Right atrium auricular region (tissue), 2 donors: ENCODE measurements at regions not wholly inside any gene's neighbourhood (a gene's known extent, or its start where the extent isn't known, plus 50 kb on each side); places are given as distances from the start of the nearest gene placed in this dataset.

Source experiments
- DNase-seq: peaks from one replicate; pipeline ENCODE4 v3.0.0-alpha.2; 2019; ENCODE audit warnings: low spot score
- H3K27ac ChIP-seq, 2 donors: fragments of 200-600 bp; sonication (generic); 1 replicate in 1 of 2; 2 replicates in 1 of 2; pipeline ENCODE4 v1.5.1; 2016 to 2019
- H3K27me3 ChIP-seq, 2 donors: fragments of 200-600 bp; sonication (generic); one replicate each; pipeline versions ENCODE4 v1.5.1 to v1.6.0; 2017 to 2019
- H3K36me3 ChIP-seq: fragments of 200-600 bp; sonication (generic); one replicate; pipeline ENCODE4 v1.5.1; 2016
- H3K4me1 ChIP-seq, 2 donors: fragments of 200-600 bp; sonication (generic); one replicate each; pipeline versions ENCODE4 v1.5.1 to v1.6.0; 2017 to 2019
- H3K4me3 ChIP-seq, 2 donors: fragments of 200-600 bp; sonication (generic); 1 replicate in 1 of 2; 2 replicates in 1 of 2; pipeline ENCODE4 v1.5.1; 2017 to 2019; ENCODE audit warnings: mild to moderate bottlenecking in 1 of 2, moderate library complexity in 1 of 2
- H3K9me3 ChIP-seq, 2 donors: fragments of 200-600 bp; sonication (generic); one replicate each; pipeline ENCODE4 v1.5.1; 2019
- TF ChIP-seq, protein P1 (sequence below), 2 donors: fragments of 200-600 bp; sonication (generic); IDR thresholded peaks; one replicate each; pipeline ENCODE4 v1.5.1; 2019; ENCODE audit warnings: antibody characterized with exemption in 2 of 2

DNA sequence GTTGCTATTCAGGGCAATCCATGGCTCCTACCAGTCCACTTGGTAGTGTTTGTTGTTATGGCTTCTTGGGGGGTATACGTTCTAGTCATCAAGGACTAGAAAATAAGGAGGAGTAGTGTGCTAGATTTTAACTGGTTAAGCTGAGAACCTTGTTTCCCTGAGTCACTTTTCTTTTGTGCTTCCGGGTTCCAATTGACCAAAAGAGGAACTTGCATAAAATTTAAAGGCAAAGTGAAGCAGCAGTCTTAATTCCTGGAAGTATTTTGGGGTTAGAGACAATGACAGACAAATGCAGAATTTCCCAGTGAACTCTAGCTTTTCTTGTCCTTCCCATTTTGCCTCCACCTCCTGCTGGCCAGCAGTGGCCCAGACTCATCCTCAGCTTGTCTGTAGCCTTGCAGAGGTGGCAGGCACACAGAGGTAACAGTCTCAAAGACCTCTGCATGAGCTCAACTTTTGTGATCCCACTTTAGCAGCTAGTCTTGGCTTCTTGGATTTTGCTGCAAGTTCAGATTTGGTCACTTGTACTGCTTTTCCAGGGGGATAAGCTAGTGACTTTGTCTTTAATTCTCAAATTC is 1105.8 kb upstream of the NXPH2 start:
- Histone ChIP-seq H3K9me3 (no peaks in the 10 kb centered on the region), H3K27me3 (no peaks in the 10 kb centered on the region), H3K27ac (no peak overlapping the region), H3K36me3 (no peaks in the 10 kb centered on the region), H3K4me3 (no peak overlapping the region), H3K4me1 (no peaks in the 10 kb centered on the region)
- DNase-seq, result no peak
- TF ChIP-seq, protein P1, sequence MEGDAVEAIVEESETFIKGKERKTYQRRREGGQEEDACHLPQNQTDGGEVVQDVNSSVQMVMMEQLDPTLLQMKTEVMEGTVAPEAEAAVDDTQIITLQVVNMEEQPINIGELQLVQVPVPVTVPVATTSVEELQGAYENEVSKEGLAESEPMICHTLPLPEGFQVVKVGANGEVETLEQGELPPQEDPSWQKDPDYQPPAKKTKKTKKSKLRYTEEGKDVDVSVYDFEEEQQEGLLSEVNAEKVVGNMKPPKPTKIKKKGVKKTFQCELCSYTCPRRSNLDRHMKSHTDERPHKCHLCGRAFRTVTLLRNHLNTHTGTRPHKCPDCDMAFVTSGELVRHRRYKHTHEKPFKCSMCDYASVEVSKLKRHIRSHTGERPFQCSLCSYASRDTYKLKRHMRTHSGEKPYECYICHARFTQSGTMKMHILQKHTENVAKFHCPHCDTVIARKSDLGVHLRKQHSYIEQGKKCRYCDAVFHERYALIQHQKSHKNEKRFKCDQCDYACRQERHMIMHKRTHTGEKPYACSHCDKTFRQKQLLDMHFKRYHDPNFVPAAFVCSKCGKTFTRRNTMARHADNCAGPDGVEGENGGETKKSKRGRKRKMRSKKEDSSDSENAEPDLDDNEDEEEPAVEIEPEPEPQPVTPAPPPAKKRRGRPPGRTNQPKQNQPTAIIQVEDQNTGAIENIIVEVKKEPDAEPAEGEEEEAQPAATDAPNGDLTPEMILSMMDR (IDR thresholded peaks at IDR 0.05), result no peak

DNA sequence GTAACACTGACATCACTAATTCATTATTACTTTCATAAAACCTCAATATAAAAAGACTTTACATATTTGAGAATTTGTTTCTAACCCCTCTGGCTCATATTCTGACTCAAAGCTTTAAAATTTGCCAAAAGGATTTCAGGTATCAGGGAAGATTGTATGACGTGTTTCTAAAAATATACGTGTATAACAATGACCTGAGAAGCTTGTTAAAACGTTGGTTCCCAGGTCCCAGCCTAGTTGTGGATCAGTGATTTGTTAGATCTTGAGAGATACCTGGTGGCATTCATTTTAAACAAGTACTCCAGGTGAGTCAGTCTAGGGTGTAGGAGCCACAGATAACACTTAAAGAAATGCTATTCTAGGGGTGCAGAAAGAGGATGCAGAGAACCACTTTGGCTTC is 1096.8 kb upstream of the NXPH2 start:
- Histone ChIP-seq H3K27ac (no peak overlapping the region), H3K9me3 (no peaks in the 10 kb centered on the region), H3K27me3 (no peaks in the 10 kb centered on the region), H3K4me1 (no peaks in the 10 kb centered on the region), H3K36me3 (no peaks in the 10 kb centered on the region), H3K4me3 (no peak overlapping the region)
- TF ChIP-seq, protein P1 (IDR thresholded peaks at IDR 0.05), result no peak
- DNase-seq, result no peak

DNA sequence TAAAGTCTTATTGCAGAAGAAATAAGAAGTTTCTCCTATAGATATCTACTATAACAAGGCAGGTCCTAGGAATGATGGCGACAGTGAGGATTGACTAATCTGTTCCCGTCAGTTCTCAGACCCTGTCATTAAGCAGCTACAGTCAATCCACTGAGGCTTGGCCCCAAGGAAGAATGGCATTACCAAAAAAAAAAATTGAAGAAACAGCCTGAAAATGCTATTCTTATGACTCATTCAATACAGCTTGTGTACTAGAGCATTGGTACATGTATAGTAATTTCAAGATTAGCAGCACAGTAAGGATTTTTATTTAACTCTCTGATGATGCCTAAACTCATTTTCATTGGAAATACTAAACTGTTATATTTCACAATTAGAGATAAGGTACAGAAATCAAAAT is 1096.1 kb upstream of the NXPH2 start:
- no peaks in the 10 kb centered on the region for H3K36me3 ChIP-seq
- H3K9me3 ChIP-seq, result no peaks in the 10 kb centered on the region
- TF ChIP-seq, protein P1 (IDR thresholded peaks at IDR 0.05), result no peak
- H3K4me1 ChIP-seq, result no peaks in the 10 kb centered on the region
- no peak overlapping the region for H3K27ac ChIP-seq
- no peaks in the 10 kb centered on the region for H3K27me3 ChIP-seq
- no peak overlapping the region for H3K4me3 ChIP-seq
- no peak for DNase-seq

DNA sequence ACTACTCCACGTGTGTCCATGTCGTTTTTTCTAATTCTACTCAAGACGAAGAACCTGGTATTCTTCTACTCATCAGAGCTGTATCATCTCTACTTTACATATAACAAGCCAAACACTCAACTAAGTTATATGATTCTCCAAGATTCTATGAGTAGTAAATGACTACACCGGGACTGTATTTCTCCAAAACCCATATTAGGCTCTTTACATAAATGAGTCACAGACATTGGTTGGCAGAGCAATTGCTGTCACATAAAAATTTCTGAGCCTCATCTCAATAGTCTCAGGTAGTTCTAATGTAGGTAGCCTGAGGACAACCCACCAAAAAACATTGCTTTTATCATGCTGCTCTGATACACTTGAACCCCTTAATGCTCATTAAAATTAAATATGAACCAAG is 1092.3 kb upstream of the NXPH2 start:
- H3K36me3 ChIP-seq, result no peaks in the 10 kb centered on the region
- H3K27ac ChIP-seq, result no peak overlapping the region
- no peaks in the 10 kb centered on the region for H3K27me3 ChIP-seq
- H3K4me3 ChIP-seq, result no peak overlapping the region
- TF ChIP-seq, protein P1 (IDR thresholded peaks at IDR 0.05), result no peak
- H3K4me1 ChIP-seq, result no peaks in the 10 kb centered on the region
- DNase-seq, result no peak
- no peaks in the 10 kb centered on the region for H3K9me3 ChIP-seq

DNA sequence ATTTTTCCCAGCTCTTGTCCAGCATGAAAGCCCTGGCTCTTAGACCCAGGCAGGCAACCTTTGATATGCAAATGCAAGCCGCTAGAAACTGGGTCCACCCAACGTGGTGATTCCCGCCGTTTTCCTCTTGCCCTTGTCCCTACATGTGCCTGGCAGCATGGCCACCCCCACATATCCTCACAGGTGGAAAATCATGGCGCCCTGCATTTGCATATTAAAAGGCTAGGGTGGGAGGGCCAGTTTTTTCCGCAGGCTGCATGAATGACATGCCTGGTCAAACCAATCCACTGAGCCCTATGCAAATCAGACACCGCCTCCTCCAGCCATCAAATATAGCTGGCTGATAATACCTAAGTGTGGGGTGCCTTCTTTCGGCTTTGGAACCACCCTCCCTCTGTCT is 1091.8 kb upstream of the NXPH2 start:
- no peaks in the 10 kb centered on the region for H3K4me1 ChIP-seq
- no peak overlapping the region for H3K27ac ChIP-seq
- TF ChIP-seq, protein P1 (IDR thresholded peaks at IDR 0.05), result no peak
- no peaks in the 10 kb centered on the region for H3K27me3 ChIP-seq
- H3K4me3 ChIP-seq, result no peak overlapping the region
- DNase-seq, result no peak
- H3K36me3 ChIP-seq, result no peaks in the 10 kb centered on the region
- H3K9me3 ChIP-seq, result no peaks in the 10 kb centered on the region

DNA sequence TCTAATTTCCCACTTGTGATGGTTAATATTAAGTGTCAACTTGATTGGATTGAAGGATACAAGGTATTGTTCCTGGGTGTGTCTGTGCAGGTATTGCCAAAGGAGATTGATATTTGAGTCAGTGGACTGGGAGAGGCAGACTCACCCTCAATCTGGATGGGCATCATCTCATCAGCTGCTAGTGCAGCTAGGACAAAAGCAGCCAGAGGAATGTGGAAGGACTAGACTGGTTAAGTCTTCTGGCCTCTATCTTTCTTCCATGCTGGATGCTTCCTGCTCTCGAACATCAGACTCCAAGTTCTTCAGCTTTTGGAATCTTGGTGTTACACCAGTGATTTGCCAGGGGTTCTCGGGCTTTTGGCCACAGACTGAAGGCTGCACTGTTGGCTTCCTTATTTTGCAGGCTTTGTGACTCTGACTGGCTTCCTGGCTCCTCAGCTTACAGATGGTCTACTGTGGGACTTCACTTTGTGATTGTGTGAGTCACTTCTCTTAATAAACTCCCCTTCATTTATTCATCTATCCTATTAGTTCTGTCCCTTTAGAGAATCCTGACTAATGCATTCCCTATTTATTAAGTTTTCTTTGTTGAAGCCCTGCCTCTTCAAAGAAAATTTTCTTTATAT is 1087.5 kb upstream of the NXPH2 start:
- no peak for DNase-seq

More for the DNA sequence above, 1087.5 kb upstream of the NXPH2 start:
- Histone ChIP-seq H3K4me1 (no peaks in the 10 kb centered on the region), H3K36me3 (no peaks in the 10 kb centered on the region), H3K27ac (no peak overlapping the region), H3K27me3 (no peaks in the 10 kb centered on the region), H3K9me3 (peaks cover 0 to 9% of the 10 kb centered on the region in 2 donors), H3K4me3 (no peak overlapping the region)
- TF ChIP-seq, protein P1 (IDR thresholded peaks at IDR 0.05), result no peak
